LNCaP clone FGC (cell line): ENCODE measurements at regions not wholly inside any gene's neighbourhood (a gene's known extent, or its start where the extent isn't known, plus 50 kb on each side); places are given as distances from the start of the nearest gene placed in this dataset.

Source experiments
- DNase-seq: peaks from one replicate; pipeline ENCODE4 v3.0.0-alpha.2; 2011; ENCODE audit warnings: low read depth
- H3K4me3 ChIP-seq: 2 replicates; pipeline ENCODE4 v1.5.1; 2011; ENCODE audit warnings: mild to moderate bottlenecking, low read depth, low read length, control low read depth
- CTCF ChIP-seq: IDR thresholded peaks from 2 replicates; pipeline ENCODE4 v1.5.1; 2012; ENCODE audit warnings: mild to moderate bottlenecking; ENCODE audit not compliant: control insufficient read depth, insufficient read depth; ENCODE audit errors: extremely low read depth

GRCh38 chr7:83212883-83213282, 50.2 kb upstream of the PCLO start:
- no peak for DNase-seq
- no peak for TF ChIP-seq CTCF
- no peak overlapping the region for H3K4me3 ChIP-seq
